HG03442 (cell line): ENCODE measurements at regions not wholly inside any gene's neighbourhood (a gene's known extent, or its start where the extent isn't known, plus 50 kb on each side); places are given as distances from the start of the nearest gene placed in this dataset.
"Not testable (repeated sequence)": the region's sequence is repeated elsewhere in the genome, so short reads cannot be mapped to it uniquely, and the experiment has no call there.

Experiments used
- ATAC-seq: cut with Tn5 transposase; IDR thresholded peaks from one replicate; pipeline ENCODE4 v1.9.1; 2021; ENCODE audit warnings: mild to moderate bottlenecking, moderate library complexity; ENCODE audit not compliant: unreplicated experiment

DNA sequence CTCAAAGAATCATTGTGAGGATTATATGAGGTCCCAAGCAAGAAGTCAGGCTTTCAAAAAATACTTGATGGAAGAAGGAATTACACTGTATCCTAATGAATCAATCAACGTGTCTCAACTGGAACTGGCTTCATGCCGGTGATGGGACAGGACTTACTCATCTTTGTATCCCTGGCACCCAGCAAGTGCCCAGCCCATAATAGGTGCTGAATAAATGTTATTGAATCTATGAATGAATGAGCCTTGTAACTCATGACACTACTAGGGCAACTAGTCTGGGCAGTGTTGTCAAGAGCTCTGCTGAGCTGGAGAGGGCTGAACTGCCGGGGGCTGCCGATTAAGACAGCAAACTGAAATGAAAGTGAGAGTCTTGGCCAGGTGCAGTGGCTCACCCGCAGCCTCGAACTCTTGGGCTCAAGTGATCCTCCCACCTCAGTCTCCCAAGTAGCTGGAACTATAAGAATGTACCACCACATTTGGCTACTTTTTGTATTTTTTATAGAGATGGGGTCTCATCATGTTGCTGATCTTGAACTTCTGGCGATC lies 87.2 kb upstream of the KIF5B start:
- no peak for ATAC-seq

- ATAC-seq = no peak
Observed at GRCh38 chr10:32142646-32143045, 86.4 kb upstream of the KIF5B start.

DNA sequence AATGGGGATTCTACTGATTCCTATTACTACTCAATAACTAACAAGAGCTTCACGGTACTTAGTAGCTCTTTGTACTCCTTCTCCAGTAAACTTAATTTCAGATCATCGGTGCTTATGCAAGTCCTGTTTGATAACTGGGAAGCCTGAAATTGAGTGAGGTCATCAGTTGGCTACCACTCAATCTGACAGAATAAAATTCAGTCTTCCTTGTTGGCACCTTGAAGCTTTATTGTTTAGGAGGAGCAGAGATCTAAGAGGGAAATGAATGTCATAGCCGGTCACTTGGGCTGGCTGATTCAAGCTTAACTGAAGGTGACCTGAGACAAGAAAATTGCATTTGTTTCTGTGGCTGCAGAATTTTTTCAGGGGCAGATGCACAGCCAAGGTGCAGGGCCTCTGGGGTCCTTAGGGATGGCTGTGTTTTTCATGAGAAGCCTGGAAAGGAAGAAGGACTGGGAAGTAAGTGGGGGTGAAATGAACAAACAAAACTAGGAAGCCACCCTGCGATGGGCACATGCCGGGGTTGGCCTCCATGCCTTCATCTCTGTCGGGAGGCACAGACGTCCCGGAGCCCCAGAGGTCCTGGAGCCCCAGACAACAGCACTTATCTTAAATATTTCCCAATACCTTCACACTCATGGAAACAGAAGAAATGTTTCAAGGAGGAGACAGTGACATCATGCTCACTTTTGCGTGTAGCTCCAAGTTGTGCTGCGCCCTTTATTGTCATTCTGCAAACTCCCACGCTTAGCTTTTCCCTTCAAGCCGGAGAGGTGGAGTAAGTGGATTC lies 85.0 kb upstream of the KIF5B start:
- no peak for ATAC-seq

DNA sequence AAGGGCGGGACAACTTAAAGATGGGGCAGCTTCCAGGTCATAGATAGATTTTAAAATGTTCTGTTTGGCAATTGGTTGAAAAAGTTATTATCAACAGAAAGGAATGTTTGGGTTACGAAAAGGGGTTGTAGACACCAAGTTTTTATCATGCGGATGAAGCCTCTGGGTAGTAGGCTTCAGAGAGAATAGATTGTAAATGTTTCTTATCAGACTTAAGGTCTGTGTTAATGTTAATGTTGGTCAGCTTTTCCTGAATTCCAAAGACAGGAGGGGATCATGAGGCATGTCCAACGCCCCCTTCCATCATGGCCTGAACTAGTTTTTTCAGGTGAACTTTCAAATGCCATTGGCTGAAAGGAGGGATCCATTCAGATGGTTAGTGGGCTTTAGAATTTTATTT lies 84.2 kb upstream of the KIF5B start:
- no peak for ATAC-seq

GRCh38 chr10:32139223-32140073 lies 83.2 kb upstream of the KIF5B start:
- ATAC-seq = no peak

DNA sequence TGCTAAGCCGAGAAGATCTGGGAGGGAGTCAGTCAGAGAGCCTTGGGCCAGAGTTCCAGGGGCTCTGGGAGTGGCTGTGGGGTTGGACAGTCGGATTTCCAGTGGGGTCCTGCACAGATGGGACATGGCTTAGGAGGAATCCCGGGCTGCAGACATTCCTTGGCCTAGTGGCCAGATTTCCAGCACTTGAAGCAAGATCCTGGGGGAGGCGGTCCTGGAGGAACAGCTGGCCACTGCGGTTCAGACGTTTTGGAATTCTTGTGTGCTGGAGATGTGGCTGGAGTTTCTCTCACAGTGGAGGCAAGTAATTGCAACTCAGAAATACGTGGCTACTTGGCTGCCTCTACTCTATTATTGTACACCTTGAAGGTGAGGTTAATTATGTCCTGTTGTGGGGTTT lies 80.7 kb upstream of the KIF5B start:
- ATAC-seq = not testable (repeated sequence)

- not testable (repeated sequence) for ATAC-seq
Observed at GRCh38 chr10:32135796-32136195, 79.6 kb upstream of the KIF5B start.

DNA sequence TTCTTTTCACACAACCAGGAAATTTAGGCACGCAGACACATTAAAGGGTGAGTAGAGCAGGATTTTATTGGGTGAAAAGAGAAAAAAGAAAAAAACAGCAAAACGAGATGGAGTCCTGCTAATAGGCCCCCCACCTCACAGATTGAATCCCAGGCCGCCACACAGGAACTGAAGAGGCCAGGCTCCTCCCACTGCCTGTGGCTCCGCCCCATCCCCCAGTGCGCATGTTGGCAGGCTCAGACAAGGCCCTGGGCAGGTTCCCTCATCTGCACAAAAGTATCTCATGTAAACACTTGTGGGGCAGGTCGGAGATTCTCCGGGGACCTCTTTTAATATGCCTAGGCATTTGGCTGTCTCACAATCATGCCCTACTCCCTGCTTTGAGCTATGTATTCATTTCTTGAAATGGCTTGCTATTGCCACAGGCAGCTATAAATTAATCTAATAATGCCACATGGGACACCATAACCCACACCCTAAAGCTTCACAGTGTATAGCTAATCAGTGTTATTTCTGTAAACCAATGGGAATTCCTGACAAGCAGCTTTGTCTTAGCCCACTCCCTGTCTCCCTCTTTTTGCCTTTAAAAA lies 76.2 kb upstream of the KIF5B start:
- ATAC-seq = no peak

DNA sequence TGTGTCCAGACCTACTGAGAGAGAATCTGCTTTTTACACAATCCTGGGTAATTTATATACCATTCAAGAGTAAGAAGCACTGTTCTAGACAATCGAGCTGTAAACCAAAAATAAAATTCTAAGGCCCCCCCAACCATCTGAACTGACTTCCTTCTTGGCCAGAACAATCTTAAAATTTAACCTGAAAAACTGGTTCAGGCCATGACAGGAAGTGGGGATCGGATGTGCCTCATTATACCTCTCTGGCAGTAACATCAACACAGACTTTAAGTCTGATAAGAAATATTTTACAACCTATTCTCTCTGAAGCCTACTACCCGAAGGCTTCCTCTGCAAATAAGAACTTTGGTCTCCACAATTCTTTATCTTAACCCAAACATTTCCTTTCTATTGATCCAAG lies 75.2 kb upstream of the KIF5B start:
- no peak for ATAC-seq

DNA sequence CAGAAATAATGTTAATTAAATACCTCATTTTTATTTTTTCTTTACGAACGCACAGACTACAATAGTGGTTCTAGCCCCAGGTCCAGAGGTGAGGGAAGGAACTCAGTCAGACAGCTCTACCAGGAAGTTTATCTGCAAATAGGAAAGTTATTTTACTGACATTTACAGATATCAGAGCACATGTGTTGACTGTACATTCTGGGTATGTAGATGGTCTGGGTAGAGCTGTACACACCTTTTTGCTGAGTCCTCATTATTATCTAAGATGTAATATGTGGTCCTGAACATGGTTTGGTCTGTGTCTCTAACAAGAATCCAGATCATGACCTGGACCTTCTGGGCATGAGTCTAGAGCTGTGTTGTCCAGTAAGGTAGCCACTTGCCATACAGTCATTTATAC lies 74.6 kb upstream of the KIF5B start:
- ATAC-seq = no peak

DNA sequence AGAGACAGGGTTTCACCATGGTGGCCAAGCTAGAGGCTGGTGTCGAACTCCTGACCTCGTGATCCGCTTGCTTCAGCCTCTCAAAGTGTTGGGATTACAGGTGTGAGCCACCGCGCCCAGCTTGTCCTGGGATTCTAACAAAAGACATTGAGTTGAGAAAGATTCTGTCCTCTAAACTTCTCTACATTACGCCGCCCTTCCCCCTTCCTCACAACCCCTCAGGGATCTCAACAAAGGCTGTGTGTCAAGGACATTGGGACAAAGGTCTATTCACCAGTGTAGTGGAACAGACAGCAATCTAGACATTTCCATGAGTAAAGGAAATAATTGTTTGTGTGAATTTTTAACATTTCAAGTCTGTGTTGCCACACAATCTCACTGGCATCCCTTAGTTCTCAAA lies 68.8 kb upstream of the KIF5B start:
- no peak for ATAC-seq

GRCh38 chr10:32123021-32123420 lies 66.8 kb upstream of the KIF5B start:
- no peak for ATAC-seq

DNA sequence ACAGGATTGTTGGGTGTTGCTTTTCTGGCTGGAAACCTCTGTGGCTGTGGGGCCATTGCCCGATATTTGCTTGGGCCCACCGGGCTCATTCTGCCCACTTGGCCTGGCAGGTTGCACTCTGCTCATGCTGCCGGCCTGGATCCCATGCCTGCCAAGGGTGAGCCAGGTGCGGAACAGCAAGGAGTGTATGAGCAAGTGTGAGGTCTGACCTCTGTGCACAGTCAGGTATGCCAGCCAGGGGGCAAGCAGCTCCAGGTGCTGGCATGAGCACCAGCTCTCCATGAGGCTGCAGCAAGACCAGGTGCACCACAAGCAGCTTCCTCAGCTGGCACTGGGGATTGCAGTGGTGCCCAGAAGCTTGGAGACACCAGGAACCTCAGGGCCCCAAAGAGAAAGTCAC lies 65.4 kb upstream of the KIF5B start:
- ATAC-seq = no peak

DNA sequence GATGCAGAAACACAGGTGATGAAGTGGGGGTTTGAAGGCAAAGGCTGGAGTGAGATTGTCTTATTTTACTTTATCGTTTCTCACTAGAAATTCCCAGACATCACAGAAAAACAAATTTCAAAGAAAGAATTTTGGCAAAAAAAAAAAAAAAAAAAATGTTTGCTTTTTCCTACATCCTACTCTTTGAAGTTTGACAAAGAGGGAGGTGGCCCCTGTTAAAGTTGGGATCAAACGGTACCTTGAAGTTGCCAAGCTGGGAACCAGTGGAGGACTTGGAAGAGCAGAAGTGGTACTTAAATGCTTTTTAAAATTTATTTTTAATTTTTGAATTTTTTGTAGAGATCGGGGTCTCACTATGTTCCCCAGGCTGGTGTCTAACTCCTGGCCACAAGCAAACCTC lies 63.9 kb upstream of the KIF5B start:
- ATAC-seq = no peak

DNA sequence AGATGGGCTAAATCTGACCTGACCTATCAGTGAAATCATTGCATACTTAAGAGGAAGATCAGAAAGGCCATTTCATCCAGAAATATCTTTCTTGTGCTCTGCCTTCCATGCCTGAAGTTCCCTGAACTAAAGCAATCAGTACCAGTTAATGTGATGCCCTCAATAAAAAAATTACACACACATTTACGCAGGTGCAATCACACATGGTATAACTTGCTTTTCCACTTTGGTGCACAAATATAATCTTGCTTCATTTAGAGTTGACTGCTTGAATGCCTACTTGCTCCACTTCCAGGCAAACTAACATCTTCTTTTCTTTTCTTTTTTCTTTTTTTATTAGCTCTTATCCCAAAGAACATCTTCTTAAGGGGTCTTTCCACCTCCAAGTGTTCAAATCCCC lies 58.3 kb upstream of the KIF5B start:
- ATAC-seq = no peak

- ATAC-seq = no peak
Observed at GRCh38 chr10:32112055-32112454, 55.8 kb upstream of the KIF5B start.

- ATAC-seq = no peak
Observed at GRCh38 chr10:32111585-32111984, 55.4 kb upstream of the KIF5B start.

DNA sequence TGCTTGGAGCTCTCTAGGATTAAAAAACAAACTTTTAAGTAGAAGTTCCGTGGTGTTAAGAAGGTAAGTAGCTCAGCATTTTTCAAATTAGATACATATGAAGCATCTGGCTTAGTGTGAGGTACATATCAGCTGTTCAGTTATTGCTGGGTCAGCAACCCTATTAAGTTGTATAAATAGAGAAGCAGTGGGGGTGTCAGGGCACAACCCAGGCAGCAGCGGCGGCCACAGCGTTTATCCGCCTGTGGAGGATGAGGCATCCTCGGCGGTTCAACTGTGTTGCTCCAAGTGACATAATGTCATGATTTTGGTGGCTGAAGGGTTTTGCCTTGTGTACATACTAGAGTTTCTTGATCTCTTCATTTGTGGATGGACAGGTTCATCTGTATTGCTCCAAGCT lies 54.6 kb upstream of the KIF5B start:
- ATAC-seq = no peak

- ATAC-seq = no peak
Observed at GRCh38 chr10:32109603-32110002, 53.4 kb upstream of the KIF5B start.
